PC-3 (cell line): ENCODE measurements at regions not wholly inside any gene's neighbourhood (a gene's known extent, or its start where the extent isn't known, plus 50 kb on each side); places are given as distances from the start of the nearest gene placed in this dataset.

ENCODE experiments used
- ATAC-seq: fragments of 200-7000 bp; cut with Tn5 transposase; 2 replicates; pipeline ENCODE4 v1.9.1; 2020; ENCODE audit warnings: mild to moderate bottlenecking, moderate library complexity
- BruUV-seq: library from RNA; stranded (reverse); fragments of 400-500 nt; replicated peaks from 2 replicates; lab custom pipeline; 2021; lab: Mats Ljungman, UMichigan
- CTCF ChIA-PET: fragments of 300-600 bp; sonication (Branson Sonifier 250); formaldehyde crosslinking; loops from one replicate; lab custom pipeline; 2022; ENCODE audit warnings: antibody characterized with exemption; lab: Charles Lee
- POLR2A ChIA-PET: fragments of 300-600 bp; sonication (Branson Sonifier 250); formaldehyde crosslinking; loops from one replicate; lab custom pipeline; 2022; ENCODE audit warnings: antibody characterized with exemption; ENCODE audit not compliant: unreplicated experiment; lab: Charles Lee
- DNase-seq: peaks from one replicate; pipeline ENCODE4 v3.0.0-alpha.2; 2015
- H2AFZ ChIP-seq: fragments of 300-600 bp; sonication (generic); 2 replicates; pipeline ENCODE4 v1.6.0; 2016; ENCODE audit warnings: antibody characterized with exemption, low read length
- H3F3A ChIP-seq: fragments of 300-600 bp; sonication (generic); one replicate; pipeline ENCODE4 v1.6.0; 2017; ENCODE audit warnings: antibody characterized with exemption, low read length, control low read depth, mild to moderate bottlenecking; ENCODE audit not compliant: unreplicated experiment
- H3K27ac ChIP-seq: fragments of 300-600 bp; sonication (generic); 2 replicates; pipeline ENCODE4 v1.5.1; 2016; ENCODE audit warnings: mild to moderate bottlenecking, low read length
- H3K27me3 ChIP-seq: fragments of 300-600 bp; sonication (generic); 2 replicates; pipeline ENCODE4 v1.6.1; 2016; ENCODE audit warnings: low read length, mixed read lengths
- H3K36me3 ChIP-seq: fragments of 300-600 bp; sonication (generic); 2 replicates; pipeline ENCODE4 v1.6.1; 2016; ENCODE audit warnings: low read depth, mixed run types, low read length, mixed read lengths
- H3K4me1 ChIP-seq: fragments of 300-600 bp; sonication (generic); 2 replicates; pipeline ENCODE4 v1.5.1; 2016; ENCODE audit warnings: low read length; ENCODE audit not compliant: insufficient read depth
- H3K4me2 ChIP-seq: fragments of 300-600 bp; sonication (generic); 2 replicates; pipeline ENCODE4 v1.6.0; 2016; ENCODE audit warnings: low read length
- H3K4me3 ChIP-seq: fragments of 300-600 bp; sonication (generic); 2 replicates; pipeline ENCODE4 v1.5.1; 2016; ENCODE audit warnings: mild to moderate bottlenecking, low read length, mixed read lengths
- H3K79me2 ChIP-seq: fragments of 300-600 bp; sonication (generic); 2 replicates; pipeline ENCODE4 v1.6.1; 2017; ENCODE audit warnings: low read length, mixed read lengths
- H3K9ac ChIP-seq: fragments of 300-600 bp; sonication (generic); 2 replicates; pipeline ENCODE4 v1.6.0; 2016; ENCODE audit warnings: mild to moderate bottlenecking, low read length
- H3K9me2 ChIP-seq: fragments of 300-600 bp; sonication (generic); replicated peaks from 2 replicates; pipeline ENCODE4 v1.6.1; 2016; ENCODE audit warnings: mixed run types, low read length, mixed read lengths
- H3K9me3 ChIP-seq: fragments of 300-600 bp; sonication (generic); 2 replicates; pipeline ENCODE4 v1.6.1; 2016; ENCODE audit warnings: low read length, mixed read lengths
- H4K20me1 ChIP-seq: fragments of 300-600 bp; sonication (generic); 2 replicates; pipeline ENCODE4 v1.6.1; 2016; ENCODE audit warnings: low read length, mixed read lengths
- CTCF ChIP-seq: fragments of 300-600 bp; sonication (generic); conservative IDR thresholded peaks from 2 replicates; pipeline ENCODE4 v1.5.1; 2017; ENCODE audit warnings: antibody characterized with exemption, low read depth, mild to moderate bottlenecking, low read length
- EZH2 ChIP-seq: fragments of 300-600 bp; sonication (generic); IDR thresholded peaks from one replicate; pipeline ENCODE4 v1.6.1; 2017; ENCODE audit warnings: antibody characterized with exemption, mild to moderate bottlenecking, low read length; ENCODE audit not compliant: unreplicated experiment
- EZH2phosphoT487 ChIP-seq: fragments of 300-600 bp; sonication (generic); IDR thresholded peaks from 2 replicates; pipeline ENCODE4 v1.6.1; 2018; ENCODE audit warnings: mild to moderate bottlenecking, antibody characterized with exemption, low read length, borderline replicate concordance
- intact Hi-C: fragments of 100-400 bp; cut with micrococcal nuclease; formaldehyde crosslinking; loops from 2 replicates; pipeline ENCODE4 v1.9.0; 2023

GRCh38 chr17:69729944-69730343, 315.4 kb downstream of the MAP2K6 start:
- DNase-seq = peak; percentile 90
- intact Hi-C loops = no loop called here
- BruUV-seq = no TSS peak
- Histone ChIP-seq H4K20me1 (no peaks in the 10 kb centered on the region), H2AFZ (no peak overlapping the region), H3K4me1 (peaks cover 24% of the 10 kb centered on the region), H3K27me3 (no peaks in the 10 kb centered on the region), H3K9ac (no peak overlapping the region), H3K9me2 (no peaks in the 10 kb centered on the region), H3K9me3 (no peaks in the 10 kb centered on the region), H3K4me2 (no peak overlapping the region), H3K4me3 (no peak overlapping the region), H3K36me3 (no peaks in the 10 kb centered on the region), H3K27ac (no peak overlapping the region), H3F3A (no peaks in the 10 kb centered on the region), H3K79me2 (no peaks in the 10 kb centered on the region)
- ChIA-PET CTCF (no interaction called here), POLR2A (no interaction called here)
- ATAC-seq = peak; percentile 41
- no peak for TF ChIP-seq CTCF

- ChIA-PET CTCF (no interaction called here), POLR2A (interaction anchor here (0.6 kb wide), 1 partner anchor 325 kb away, joined by 3 read pairs; no protein-coding TSS in a partner anchor)
- H3K27me3 ChIP-seq = no peaks in the 10 kb centered on the region
- H3K9me3 ChIP-seq = no peaks in the 10 kb centered on the region
- TF ChIP-seq EZH2 (no peak), CTCF (no peak), EZH2phosphoT487 (no peak)
- H3K9ac ChIP-seq = no peak overlapping the region
- H3K79me2 ChIP-seq = no peaks in the 10 kb centered on the region
- no peak overlapping the region for H3K4me2 ChIP-seq
- H3K9me2 ChIP-seq = no peaks in the 10 kb centered on the region
- intact Hi-C loops = no loop called here
- H3K4me1 ChIP-seq = peaks cover 24% of the 10 kb centered on the region
- BruUV-seq = no TSS peak
- H2AFZ ChIP-seq = no peak overlapping the region
- no peak overlapping the region for H3K4me3 ChIP-seq
- H3K27ac ChIP-seq = no peak overlapping the region
- no peak for ATAC-seq
- DNase-seq = no peak
- no peaks in the 10 kb centered on the region for H3F3A ChIP-seq
- H4K20me1 ChIP-seq = no peaks in the 10 kb centered on the region
- no peaks in the 10 kb centered on the region for H3K36me3 ChIP-seq
Observed at GRCh38 chr17:69732272-69732918, 317.9 kb downstream of the MAP2K6 start.

- no peaks in the 10 kb centered on the region for H3K9me3 ChIP-seq
- H3K9ac ChIP-seq = no peak overlapping the region
- no peak overlapping the region for H3K4me3 ChIP-seq
- H3K4me2 ChIP-seq = peak overlapping the region; percentile 4; the same call in 1 of the 2 replicates
- H3K36me3 ChIP-seq = no peaks in the 10 kb centered on the region
- H3K9me2 ChIP-seq = no peaks in the 10 kb centered on the region
- no peak overlapping the region for H2AFZ ChIP-seq
- intact Hi-C loops = no loop called here
- H3K4me1 ChIP-seq = peaks cover 24% of the 10 kb centered on the region
- H3K79me2 ChIP-seq = no peaks in the 10 kb centered on the region
- no peak overlapping the region for H3K27ac ChIP-seq
- BruUV-seq = no TSS peak
- peak; percentile 78 for DNase-seq
- H4K20me1 ChIP-seq = no peaks in the 10 kb centered on the region
- no peaks in the 10 kb centered on the region for H3F3A ChIP-seq
- POLR2A ChIA-PET = no interaction called here
- TF ChIP-seq EZH2 = no peak
- TF ChIP-seq EZH2phosphoT487 = no peak
- no peak for TF ChIP-seq CTCF
- no peaks in the 10 kb centered on the region for H3K27me3 ChIP-seq
- CTCF ChIA-PET = interaction anchor here (0.6 to 1.1 kb wide), 2 partner anchors 126 to 362 kb away, joined by 4 to 6 read pairs; no protein-coding TSS in a partner anchor
- ATAC-seq = peak; percentile 98
Observed at GRCh38 chr17:69733171-69734012, 318.9 kb downstream of the MAP2K6 start.
